ENCODE measurements at regions not wholly inside any gene's neighbourhood (a gene's known extent, or its start where the extent isn't known, plus 50 kb on each side); places are given as distances from the start of the nearest gene placed in this dataset.

- Histone ChIP-seq H3K4me2 (ENCODE audit: low read depth, low read length) (no peak overlapping the region), H3K79me2 (ENCODE audit: insufficient read depth, low read length) (no peaks in the 10 kb centered on the region), H3K4me1 (ENCODE audit: insufficient read depth, low read length) (no peaks in the 10 kb centered on the region), H3K4me3 (replicated peaks in 1 of 3; ENCODE audit: insufficient read depth in 1 of 3, low read depth in 2 of 3, low read length in 3 of 3) (no peak overlapping the region), H2AFZ (ENCODE audit: low read length) (no peak overlapping the region), H4K20me1 (ENCODE audit: insufficient read depth, low read length) (no peaks in the 10 kb centered on the region), H3K27me3 (ENCODE audit: control insufficient read depth in 1 of 2, insufficient read depth in 2 of 2, low read length in 2 of 2) (no peaks in the 10 kb centered on the region), H3K9me3 (ENCODE audit: low read length) (no peaks in the 10 kb centered on the region), H3K27ac (ENCODE audit: extremely low read length, insufficient read depth, low read length) (no peak overlapping the region), H3K36me3 (replicated peaks in 1 of 2; ENCODE audit: control insufficient read depth in 1 of 2, insufficient read depth in 2 of 2, low read length in 2 of 2) (no peaks in the 10 kb centered on the region), H3K9ac (ENCODE audit: insufficient read depth, low read depth, low read length) (no peak overlapping the region)
- WGBS (ENCODE audit: low lambda C conversion rate) = no CpG with 5 or more reads among the region's 37 CpGs
- BruUV-seq (replicated peaks) = no TSS peak
- ATAC-seq = no peak
- ChIA-PET POLR2A (no interaction called here), CTCF (ENCODE audit: low intra/inter-chr PET ratio, low total read pairs) (no interaction called here)
- in situ Hi-C loops (cut with HindIII; ENCODE audit: extremely low pct_ligation_motif_present, low pct_unique_long_range_greater_than_20kb) = no loop called here
- intact Hi-C loops (cut with micrococcal nuclease; ENCODE audit: unreplicated experiment) = no loop called here
- no peak for TF ChIP-seq TEAD2 (CRISPR knock-in tag; IDR thresholded peaks at IDR 0.05)
- TF ChIP-seq MYPOP (CRISPR knock-in tag; IDR thresholded peaks at IDR 0.05) = no peak
- no peak for TF ChIP-seq POGZ (CRISPR knock-in tag; IDR thresholded peaks at IDR 0.05)
- no peak for TF ChIP-seq JDP2 (CRISPR knock-in tag; IDR thresholded peaks at IDR 0.05; ENCODE audit: borderline replicate concordance)
- TF ChIP-seq THAP7 (CRISPR knock-in tag; IDR thresholded peaks at IDR 0.05) = no peak
- no peak for TF ChIP-seq SRF (IDR thresholded peaks at IDR 0.05; ENCODE audit: low read depth, low read length)
- DNase-seq (ENCODE audit: low spot score) = no peak
- FAIRE-seq = no peak
These were observed 347.6 kb downstream of the KLHL13 start for GRCh38 chrX:117768861-117769604.

GRCh38 chrX:117765211-117765610 lies 351.4 kb downstream of the KLHL13 start:
- no TSS peak for BruUV-seq (replicated peaks)
- in situ Hi-C loops (cut with HindIII; ENCODE audit: extremely low pct_ligation_motif_present, low pct_unique_long_range_greater_than_20kb) = no loop called here
- no peaks in the 10 kb centered on the region for H3K79me2 ChIP-seq (ENCODE audit: insufficient read depth, low read length)
- H3K4me2 ChIP-seq (ENCODE audit: low read depth, low read length) = no peak overlapping the region
- no peaks in the 10 kb centered on the region for H3K27me3 ChIP-seq (ENCODE audit: control insufficient read depth in 1 of 2, insufficient read depth in 2 of 2, low read length in 2 of 2)
- no peak overlapping the region for H3K27ac ChIP-seq (ENCODE audit: extremely low read length, insufficient read depth, low read length)
- DNase-seq (ENCODE audit: low spot score) = no peak
- H3K9me3 ChIP-seq (ENCODE audit: low read length) = no peaks in the 10 kb centered on the region
- H3K9ac ChIP-seq (ENCODE audit: insufficient read depth, low read depth, low read length) = no peak overlapping the region
- no peaks in the 10 kb centered on the region for H4K20me1 ChIP-seq (ENCODE audit: insufficient read depth, low read length)
- no peaks in the 10 kb centered on the region for H3K4me1 ChIP-seq (ENCODE audit: insufficient read depth, low read length)
- intact Hi-C loops (cut with micrococcal nuclease; ENCODE audit: unreplicated experiment) = no loop called here
- FAIRE-seq = no peak
- H3K36me3 ChIP-seq (replicated peaks in 1 of 2; ENCODE audit: control insufficient read depth in 1 of 2, insufficient read depth in 2 of 2, low read length in 2 of 2) = no peaks in the 10 kb centered on the region
- WGBS (ENCODE audit: low lambda C conversion rate) = 0% methylated on average over 1 of the region's 1 CpG
- ChIA-PET POLR2A (no interaction called here), CTCF (ENCODE audit: low intra/inter-chr PET ratio, low total read pairs) (no interaction called here)
- no peak overlapping the region for H3K4me3 ChIP-seq (replicated peaks in 1 of 3; ENCODE audit: insufficient read depth in 1 of 3, low read depth in 2 of 3, low read length in 3 of 3)
- ATAC-seq = no peak
- no peak overlapping the region for H2AFZ ChIP-seq (ENCODE audit: low read length)
- TF ChIP-seq, protein P1, sequence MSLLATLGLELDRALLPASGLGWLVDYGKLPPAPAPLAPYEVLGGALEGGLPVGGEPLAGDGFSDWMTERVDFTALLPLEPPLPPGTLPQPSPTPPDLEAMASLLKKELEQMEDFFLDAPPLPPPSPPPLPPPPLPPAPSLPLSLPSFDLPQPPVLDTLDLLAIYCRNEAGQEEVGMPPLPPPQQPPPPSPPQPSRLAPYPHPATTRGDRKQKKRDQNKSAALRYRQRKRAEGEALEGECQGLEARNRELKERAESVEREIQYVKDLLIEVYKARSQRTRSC (CRISPR knock-in tag; IDR thresholded peaks at IDR 0.05; ENCODE audit: low read depth) = no peak
- no peak for TF ChIP-seq NCOA2 (CRISPR knock-in tag; IDR thresholded peaks at IDR 0.05)
- no peak for TF ChIP-seq FOXC1 (CRISPR knock-in tag; IDR thresholded peaks at IDR 0.05; ENCODE audit: borderline replicate concordance)
- TF ChIP-seq ZMYM4 (CRISPR knock-in tag; IDR thresholded peaks at IDR 0.05) = no peak
- no peak for TF ChIP-seq ZNF652 (CRISPR knock-in tag; IDR thresholded peaks at IDR 0.05; ENCODE audit: borderline replicate concordance, low read depth)
- no peak for TF ChIP-seq KLF16 (CRISPR knock-in tag; IDR thresholded peaks at IDR 0.05)
- no peak for TF ChIP-seq EED (CRISPR knock-in tag; IDR thresholded peaks at IDR 0.05)
- TF ChIP-seq ETS1 (CRISPR knock-in tag; IDR thresholded peaks at IDR 0.05) = no peak
- no peak for TF ChIP-seq SOX13 (IDR thresholded peaks at IDR 0.05)
- no peak for TF ChIP-seq SOX13 (CRISPR knock-in tag; conservative IDR thresholded peaks at IDR 0.05 in 1 of 2, IDR thresholded peaks at IDR 0.05 in 1 of 2)
- TF ChIP-seq CCDC6 (CRISPR knock-in tag; IDR thresholded peaks at IDR 0.05) = no peak

Data from HepG2 (cell line).